DOHH2 (cell line): ENCODE measurements at regions not wholly inside any gene's neighbourhood (a gene's known extent, or its start where the extent isn't known, plus 50 kb on each side); places are given as distances from the start of the nearest gene placed in this dataset.

ENCODE experiments used
- H3F3A ChIP-seq: fragments of 200-600 bp; sonication (generic), shearing (Covaris generic); 2 replicates; pipeline ENCODE4 v1.6.0; 2016; ENCODE audit warnings: antibody characterized with exemption, mild to moderate bottlenecking; ENCODE audit not compliant: control insufficient read depth, insufficient read depth
- H3K27ac ChIP-seq: fragments of 200-600 bp; sonication (generic); 2 replicates; pipeline ENCODE4 v1.5.1; 2014; ENCODE audit warnings: low read depth, mild to moderate bottlenecking, low read length, moderate library complexity
- H3K27me3 ChIP-seq: fragments of 200-600 bp; sonication (generic); 2 replicates; pipeline ENCODE4 v1.6.1; 2014; ENCODE audit warnings: mild to moderate bottlenecking, low read length, mixed read lengths; ENCODE audit not compliant: control insufficient read depth
- H3K36me3 ChIP-seq: fragments of 200-600 bp; sonication (generic); 2 replicates; pipeline ENCODE4 v1.6.1; 2014; ENCODE audit warnings: mild to moderate bottlenecking, low read length, moderate library complexity, mixed read lengths; ENCODE audit not compliant: control insufficient read depth
- H3K4me1 ChIP-seq: fragments of 200-600 bp; sonication (generic); 2 replicates; pipeline ENCODE4 v1.6.1; 2014; ENCODE audit warnings: mild to moderate bottlenecking, low read length, mixed read lengths; ENCODE audit not compliant: control insufficient read depth
- H3K4me2 ChIP-seq: fragments of 200-600 bp; sonication (generic); 2 replicates; pipeline ENCODE4 v1.6.0; 2014; ENCODE audit warnings: mild to moderate bottlenecking, low read length, moderate library complexity
- H3K4me3 ChIP-seq: fragments of 200-600 bp; sonication (generic); 2 replicates; pipeline ENCODE4 v1.5.1; 2014; ENCODE audit warnings: mild to moderate bottlenecking, low read length, mixed read lengths
- H3K79me2 ChIP-seq: fragments of 200-600 bp; sonication (generic); 2 replicates; pipeline ENCODE4 v1.6.1; 2014; ENCODE audit warnings: mild to moderate bottlenecking, low read length, mixed read lengths; ENCODE audit not compliant: control insufficient read depth
- H3K9me2 ChIP-seq: fragments of 200-600 bp; sonication (generic); replicated peaks from 2 replicates; pipeline ENCODE4 v1.6.1; 2014; ENCODE audit warnings: mild to moderate bottlenecking, low read length, mixed read lengths; ENCODE audit not compliant: control insufficient read depth
- H3K9me3 ChIP-seq: fragments of 200-600 bp; sonication (generic); 2 replicates; pipeline ENCODE4 v1.6.1; 2014; ENCODE audit warnings: antibody characterized with exemption, low read length, mixed read lengths; ENCODE audit not compliant: control insufficient read depth, insufficient read depth
- H4K20me1 ChIP-seq: fragments of 200-600 bp; sonication (generic); 2 replicates; pipeline ENCODE4 v1.6.0; 2014; ENCODE audit warnings: low read depth, mild to moderate bottlenecking, antibody characterized with exemption, low read length, moderate library complexity; ENCODE audit not compliant: control insufficient read depth, insufficient read depth
- CTCF ChIP-seq: fragments of 200-600 bp; sonication (generic); IDR thresholded peaks from one replicate; pipeline ENCODE4 v1.5.1; 2014; ENCODE audit warnings: antibody characterized with exemption, mild to moderate bottlenecking, low read depth, low read length; ENCODE audit not compliant: poor library complexity, severe bottlenecking
- EZH2phosphoT487 ChIP-seq: fragments of 200-600 bp; sonication (generic); IDR thresholded peaks from 2 replicates; pipeline ENCODE4 v1.6.1; 2017; ENCODE audit warnings: borderline replicate concordance, mild to moderate bottlenecking, antibody characterized with exemption, low read length, moderate library complexity, mixed read lengths

- no peaks in the 10 kb centered on the region for H3K9me3 ChIP-seq
- H4K20me1 ChIP-seq = no peaks in the 10 kb centered on the region
- H3K4me3 ChIP-seq = peak overlapping the region; percentile 88
- H3F3A ChIP-seq = peaks cover 40% of the 10 kb centered on the region
- H3K9me2 ChIP-seq = no peaks in the 10 kb centered on the region
- H3K27me3 ChIP-seq = no peaks in the 10 kb centered on the region
- peak overlapping the region; percentile 100 for H3K27ac ChIP-seq
- peaks cover 39% of the 10 kb centered on the region for H3K79me2 ChIP-seq
- H3K36me3 ChIP-seq = peaks cover 37% of the 10 kb centered on the region
- peak overlapping the region; percentile 99 for H3K4me2 ChIP-seq
- peaks cover 59% of the 10 kb centered on the region for H3K4me1 ChIP-seq
- no peak for TF ChIP-seq CTCF
- TF ChIP-seq EZH2phosphoT487 = no peak
Measured at GRCh38 chr3:72157748-72158638, 373.0 kb upstream of the PROK2 start.

GRCh38 chr3:72155391-72156064 lies 370.6 kb upstream of the PROK2 start:
- H3K4me2 ChIP-seq = no peak overlapping the region

More at GRCh38 chr3:72155391-72156064, 370.6 kb upstream of the PROK2 start:
- H3K4me1 ChIP-seq = peaks cover 34% of the 10 kb centered on the region
- H3F3A ChIP-seq = peaks cover 29% of the 10 kb centered on the region
- H3K4me3 ChIP-seq = no peak overlapping the region
- no peaks in the 10 kb centered on the region for H3K9me2 ChIP-seq
- no peak overlapping the region for H3K27ac ChIP-seq
- no peaks in the 10 kb centered on the region for H3K9me3 ChIP-seq
- peaks cover 13% of the 10 kb centered on the region for H3K36me3 ChIP-seq
- TF ChIP-seq CTCF (no peak), EZH2phosphoT487 (no peak)
- H4K20me1 ChIP-seq = no peaks in the 10 kb centered on the region
- H3K79me2 ChIP-seq = peaks cover 14% of the 10 kb centered on the region
- H3K27me3 ChIP-seq = no peaks in the 10 kb centered on the region
